M059J (cell line): ENCODE measurements at regions not wholly inside any gene's neighbourhood (a gene's known extent, or its start where the extent isn't known, plus 50 kb on each side); places are given as distances from the start of the nearest gene placed in this dataset.

ENCODE experiments used
- DNase-seq: peaks from one replicate; pipeline ENCODE4 v3.0.0-alpha.2; 2012; ENCODE audit warnings: low read depth

GRCh38 chr3:22587446-22587845 lies 615.7 kb upstream of the UBE2E2 start:
- DNase-seq = no peak

- no peak for DNase-seq
Observed at GRCh38 chr3:22593638-22594037, 609.5 kb upstream of the UBE2E2 start.

DNA sequence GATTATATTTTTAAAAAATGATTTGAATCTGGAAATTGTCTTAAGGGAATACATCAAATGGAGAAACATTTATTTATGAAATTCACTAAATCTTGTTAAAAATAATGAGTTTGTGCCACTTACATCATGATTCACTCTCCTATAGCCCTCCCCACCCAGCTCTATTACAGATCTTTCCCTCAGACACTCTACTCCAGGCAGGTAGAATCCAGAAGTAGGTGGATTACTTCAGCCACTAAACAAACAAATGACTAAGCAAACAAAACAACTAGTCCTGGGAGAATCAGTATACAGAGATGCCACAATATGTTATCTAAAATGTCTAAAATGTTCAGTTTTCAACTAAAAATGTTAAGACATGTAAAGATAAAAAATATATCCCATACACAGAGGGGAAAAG lies 608.1 kb upstream of the UBE2E2 start:
- no peak for DNase-seq

DNA sequence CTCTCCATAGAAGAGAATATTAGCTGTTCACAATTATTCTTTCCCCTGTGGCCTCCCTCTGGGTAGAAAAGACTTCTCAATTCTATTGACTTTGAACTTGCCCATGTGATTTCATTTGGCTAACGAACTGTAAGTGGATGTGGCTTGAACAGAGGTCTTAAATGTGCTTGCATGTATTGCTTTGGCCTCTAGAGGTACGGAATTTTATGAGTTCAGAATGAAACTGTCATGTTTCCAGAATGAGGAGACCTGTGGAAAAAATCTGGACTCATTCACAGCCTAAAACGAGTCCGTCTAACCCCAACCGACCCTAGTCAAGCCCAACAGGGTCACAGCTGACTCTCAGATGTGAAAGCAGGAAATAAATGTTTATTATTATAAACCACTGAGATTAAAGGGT lies 596.7 kb upstream of the UBE2E2 start:
- DNase-seq = no peak

- peak; percentile 28 for DNase-seq
Observed at GRCh38 chr3:22606938-22607337, 596.2 kb upstream of the UBE2E2 start.

DNA sequence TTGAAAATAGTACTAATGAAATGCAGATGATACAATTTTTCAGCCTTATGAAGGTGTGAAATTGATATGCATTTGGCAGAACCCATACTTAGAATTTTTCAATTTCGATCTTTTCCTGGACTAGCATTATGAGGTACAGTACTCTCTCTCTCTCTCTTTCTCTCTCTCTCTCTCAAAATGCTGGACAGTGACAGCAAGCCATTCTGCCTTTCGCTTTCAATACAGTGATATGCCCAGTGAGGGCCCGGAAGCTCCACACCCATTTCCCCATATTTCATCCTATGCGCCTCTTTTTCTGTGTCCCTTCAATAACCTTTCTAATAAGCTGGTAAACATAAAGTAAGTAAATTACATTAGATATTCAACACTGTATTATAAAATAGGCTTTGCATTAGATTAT lies 595.0 kb upstream of the UBE2E2 start:
- DNase-seq = no peak

GRCh38 chr3:22608721-22609120 lies 594.4 kb upstream of the UBE2E2 start:
- no peak for DNase-seq

DNA sequence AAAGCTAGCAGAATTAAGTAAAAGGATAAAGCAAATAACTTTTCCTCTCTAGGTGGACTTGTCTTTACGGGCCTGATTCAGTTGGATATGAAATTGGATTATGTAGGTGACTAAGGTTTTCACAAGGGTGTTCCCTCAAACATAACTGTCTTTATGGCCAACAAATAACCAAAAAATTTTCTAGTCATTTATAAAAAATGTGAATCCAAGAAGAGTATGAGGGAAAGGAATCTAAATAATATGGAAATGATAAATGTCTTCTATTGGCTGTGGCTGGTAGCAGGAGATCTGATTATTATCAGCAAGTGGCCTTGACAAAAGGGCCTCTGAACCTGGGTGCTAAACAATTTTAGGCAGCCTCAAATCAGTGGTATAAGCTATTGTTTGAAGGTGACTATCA lies 594.0 kb upstream of the UBE2E2 start:
- no peak for DNase-seq

DNA sequence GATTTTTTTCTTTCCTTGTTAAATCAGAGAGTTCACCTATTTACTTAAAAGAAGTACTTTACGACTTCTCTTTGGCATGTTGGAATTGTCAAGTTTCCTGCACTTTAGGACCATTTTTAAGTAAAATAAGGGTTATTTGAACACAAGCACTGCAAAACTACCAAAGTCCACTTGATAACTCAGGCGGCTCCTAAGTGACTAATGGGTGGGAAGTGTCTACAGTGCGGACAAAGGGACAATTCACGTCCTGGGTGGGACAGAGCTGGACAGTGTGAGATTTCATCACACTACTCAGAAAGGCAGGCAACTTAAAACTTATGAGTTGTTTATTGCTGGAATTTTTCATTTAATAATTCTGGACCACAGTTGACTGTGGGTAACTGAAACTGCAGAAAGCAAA lies 590.2 kb upstream of the UBE2E2 start:
- no peak for DNase-seq

DNA sequence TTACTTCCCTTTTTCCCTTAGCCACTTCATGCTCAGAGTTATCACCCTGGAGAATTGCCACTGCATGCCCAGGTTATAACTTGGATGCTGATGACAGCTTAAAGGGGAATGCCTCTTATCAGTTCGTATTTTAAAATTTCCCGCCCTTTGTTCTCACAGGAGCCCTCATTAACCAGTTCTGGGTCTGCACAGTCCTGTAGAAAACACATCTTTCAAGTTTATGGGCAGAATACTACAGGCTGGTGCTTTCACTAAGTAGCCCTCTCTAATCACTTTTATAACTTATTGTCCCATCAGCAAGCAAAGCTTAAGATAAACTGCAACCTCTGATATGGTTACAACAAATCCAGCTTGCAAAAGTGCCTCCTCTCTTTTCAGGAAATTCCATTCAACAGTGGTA lies 587.3 kb upstream of the UBE2E2 start:
- DNase-seq = no peak

- no peak for DNase-seq
Observed at GRCh38 chr3:22617372-22617771, 585.8 kb upstream of the UBE2E2 start.

DNA sequence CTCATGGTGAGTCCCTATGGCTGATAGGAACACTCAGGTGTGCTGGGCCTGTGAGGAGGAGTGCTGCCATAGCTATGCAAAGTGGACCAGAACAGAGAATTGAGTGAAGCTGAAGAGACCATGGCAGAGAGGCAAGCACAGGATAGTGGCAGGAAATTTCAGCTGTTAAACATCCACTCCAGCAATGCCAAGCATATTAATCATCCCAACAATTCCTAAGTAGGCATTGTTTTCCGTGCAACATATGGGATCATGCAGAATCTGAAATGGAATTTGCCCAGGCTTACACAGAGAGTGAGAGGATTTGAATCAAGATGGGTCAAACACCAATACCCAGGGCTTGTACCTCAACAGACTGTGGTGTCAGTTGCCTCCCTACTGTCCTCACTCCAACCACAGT lies 582.6 kb upstream of the UBE2E2 start:
- DNase-seq = peak; percentile 10

- DNase-seq = no peak
Observed at GRCh38 chr3:22621205-22621809, 581.8 kb upstream of the UBE2E2 start.

- no peak for DNase-seq
Observed at GRCh38 chr3:22627993-22628499, 575.1 kb upstream of the UBE2E2 start.

DNA sequence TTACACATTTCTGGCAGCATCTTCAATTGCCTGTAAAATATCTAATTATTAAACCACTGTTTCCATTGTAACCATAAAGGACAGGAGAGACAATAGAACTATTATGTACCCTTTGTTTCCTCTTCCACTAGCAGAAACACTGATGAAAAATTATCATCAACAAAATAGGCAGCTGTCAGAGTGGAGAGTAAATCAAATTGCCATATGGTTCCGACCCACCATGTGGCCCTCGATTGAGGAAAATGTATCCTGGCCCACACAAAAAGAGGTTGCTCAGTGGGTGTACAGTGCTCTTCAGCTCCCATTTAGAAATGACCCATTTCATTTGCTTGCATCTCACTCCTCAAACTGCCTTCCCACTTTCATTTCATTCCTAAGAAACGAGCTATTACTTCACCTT lies 570.6 kb upstream of the UBE2E2 start:
- no peak for DNase-seq

DNA sequence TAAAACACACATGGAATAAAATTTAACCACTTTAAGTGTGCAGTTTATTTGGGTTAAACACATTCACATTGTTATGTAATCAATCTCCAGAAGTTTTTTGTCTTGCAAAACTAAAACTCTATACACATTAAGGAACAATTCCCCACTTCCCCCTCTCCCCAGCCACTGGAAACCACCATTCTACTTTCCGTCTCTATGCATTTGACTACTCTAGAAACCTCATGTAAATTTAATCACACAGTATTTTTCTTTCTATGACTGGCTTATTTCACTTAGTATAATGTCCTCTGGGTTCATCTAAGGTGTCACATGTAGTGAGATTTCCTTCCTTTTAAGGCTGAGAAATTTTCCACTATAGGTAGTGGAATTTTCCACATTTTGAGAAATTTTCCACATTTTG lies 568.7 kb upstream of the UBE2E2 start:
- no peak for DNase-seq

- DNase-seq = no peak
Observed at GRCh38 chr3:22659651-22660475, 543.3 kb upstream of the UBE2E2 start.

DNA sequence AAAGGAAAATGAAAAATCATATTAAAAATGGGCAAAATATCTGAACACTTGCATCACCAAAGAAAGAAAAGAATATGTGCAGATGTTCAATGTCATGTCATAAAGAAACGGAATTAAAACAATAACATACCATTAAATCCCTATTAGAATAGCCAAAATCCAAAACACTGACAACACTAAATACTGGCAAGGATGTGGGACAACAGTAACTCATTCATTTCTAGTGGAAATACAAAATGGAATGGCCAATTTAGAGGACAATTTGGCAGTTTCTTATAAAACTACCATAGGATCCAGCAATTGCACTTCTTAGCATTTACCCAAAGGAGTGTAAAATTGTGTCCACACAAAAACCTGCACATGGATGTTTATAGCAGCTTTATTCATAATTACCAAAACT lies 542.5 kb upstream of the UBE2E2 start:
- DNase-seq = no peak

GRCh38 chr3:22661121-22661700 lies 541.9 kb upstream of the UBE2E2 start:
- DNase-seq = no peak

DNA sequence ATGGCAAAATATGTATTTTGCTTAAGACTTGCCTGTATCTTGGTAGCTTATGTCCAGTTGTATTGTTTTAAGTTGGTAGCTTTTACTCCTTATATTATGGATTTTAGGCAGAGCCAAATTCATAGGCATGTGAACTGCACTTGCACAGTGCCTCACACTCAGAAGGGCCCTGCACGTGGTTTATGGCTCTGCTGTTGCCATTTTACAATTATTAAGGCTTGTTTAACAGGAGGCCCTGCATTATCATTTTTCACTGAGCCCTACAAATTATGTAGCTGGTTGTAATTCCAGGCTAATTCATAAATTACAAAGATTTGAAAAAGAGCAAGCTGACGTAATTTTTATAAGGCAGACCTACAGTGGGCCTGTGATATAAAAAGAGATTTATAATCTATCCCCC lies 537.6 kb upstream of the UBE2E2 start:
- DNase-seq = no peak

DNA sequence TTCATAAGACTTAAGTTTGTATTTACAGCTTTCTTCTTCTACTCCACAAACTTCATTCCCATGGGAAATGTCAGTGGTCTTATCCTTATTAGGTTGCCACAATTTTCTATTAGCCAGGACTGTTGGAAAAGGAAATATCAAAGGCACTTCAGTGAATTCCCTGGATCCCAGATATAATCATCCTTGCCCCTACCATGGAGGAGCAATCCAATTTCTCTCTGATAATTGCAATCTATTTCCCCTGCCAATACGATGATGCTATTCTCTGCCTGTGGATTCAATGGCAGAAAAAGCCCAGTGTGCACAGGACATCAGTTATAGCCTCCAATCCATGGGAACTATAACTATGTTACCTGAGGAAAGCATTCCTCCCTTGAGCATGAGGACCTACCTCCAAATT lies 536.4 kb upstream of the UBE2E2 start:
- DNase-seq = no peak

DNA sequence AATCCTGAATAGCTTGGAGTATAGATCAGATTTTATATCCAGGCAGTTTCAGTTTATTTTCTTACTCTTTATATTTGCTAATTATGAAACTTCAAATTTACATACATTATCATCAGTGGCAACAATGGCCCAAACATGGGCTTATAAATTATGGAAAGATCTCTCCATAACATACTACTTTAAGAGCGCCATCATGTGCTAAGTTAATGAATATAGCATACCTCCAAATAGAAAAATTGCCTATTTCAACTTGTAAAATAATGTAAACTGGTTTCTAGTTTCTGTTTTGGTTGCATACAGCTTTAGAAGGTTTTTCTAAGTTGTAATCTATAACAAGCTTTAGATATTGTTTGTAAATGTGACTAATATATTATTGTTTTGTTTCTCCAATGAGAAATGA lies 531.3 kb upstream of the UBE2E2 start:
- no peak for DNase-seq

DNA sequence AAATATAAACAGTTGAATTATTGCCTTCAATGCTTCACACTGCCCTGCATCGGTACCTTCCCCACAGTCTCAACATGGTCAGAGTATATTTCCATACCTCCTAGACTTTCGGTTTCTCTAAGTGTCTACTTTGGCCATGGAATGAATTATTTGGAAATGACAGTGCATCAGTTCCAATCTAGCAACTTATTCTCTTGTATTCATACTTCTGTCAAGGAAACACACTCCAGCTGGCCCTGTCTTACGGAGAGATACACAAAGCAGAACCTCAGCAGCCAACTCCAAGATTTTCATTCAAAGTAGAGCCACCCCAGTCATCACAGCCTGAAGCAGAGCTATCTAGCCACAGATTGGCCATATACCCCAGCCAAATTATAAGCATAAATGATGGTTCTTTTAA lies 518.4 kb upstream of the UBE2E2 start:
- DNase-seq = no peak
